Keratinocyte (primary cell): ENCODE measurements at regions not wholly inside any gene's neighbourhood (a gene's known extent, or its start where the extent isn't known, plus 50 kb on each side); places are given as distances from the start of the nearest gene placed in this dataset.

Source experiments
- DNase-seq: peaks from one replicate; pipeline ENCODE4 v3.0.0-alpha.2; 2011; ENCODE audit warnings: low read depth, missing footprints, low spot score
- FAIRE-seq: peaks from 2 replicates; lab custom pipeline; 2011; peaks lifted over from hg19 to GRCh38; lab: Jason Lieb, UNC
- H2AFZ ChIP-seq: 2 replicates; pipeline ENCODE4 v1.6.0; 2012; ENCODE audit warnings: low read length, control low read depth, inconsistent platforms; ENCODE audit not compliant: control insufficient read depth
- H3K27ac ChIP-seq: 2 replicates; pipeline ENCODE4 v1.5.1; 2011; ENCODE audit warnings: low read length; ENCODE audit not compliant: control insufficient read depth, insufficient read depth
- H3K27me3 ChIP-seq: 3 replicates; pipeline ENCODE4 v1.6.0; 2011; ENCODE audit warnings: low read length; ENCODE audit not compliant: control insufficient read depth, insufficient read depth; ENCODE audit errors: extremely low read depth
- H3K36me3 ChIP-seq, 2 experiments: 2 replicates in 1 of 2; 3 replicates in 1 of 2; pipeline ENCODE4 v1.5.1; 2011; ENCODE audit warnings: low read length in 2 of 2, mild to moderate bottlenecking in 1 of 2; ENCODE audit not compliant: control insufficient read depth in 2 of 2, insufficient read depth in 2 of 2; ENCODE audit errors: extremely low read depth in 1 of 2
- H3K4me1 ChIP-seq: 3 replicates; pipeline ENCODE4 v1.5.1; 2011; ENCODE audit warnings: low read length; ENCODE audit not compliant: control insufficient read depth, insufficient read depth; ENCODE audit errors: extremely low read depth
- H3K4me2 ChIP-seq: 3 replicates; pipeline ENCODE4 v1.6.0; 2011; ENCODE audit warnings: low read depth, low read length; ENCODE audit not compliant: control insufficient read depth, insufficient read depth; ENCODE audit errors: extremely low read depth
- H3K4me3 ChIP-seq, 3 experiments: fragments of 200-600 bp in 1 of 3; sonication (generic) in 1 of 3; 2 replicates in 2 of 3; 3 replicates in 1 of 3; pipeline ENCODE4 v1.5.1; 2011 to 2016; ENCODE audit warnings: low read length in 3 of 3, mild to moderate bottlenecking in 3 of 3, control low read depth in 2 of 3, inconsistent platforms in 1 of 3, low read depth in 1 of 3, mixed read lengths in 1 of 3, mixed run types in 1 of 3, moderate library complexity in 1 of 3; ENCODE audit not compliant: control insufficient read depth in 2 of 3, insufficient read depth in 2 of 3; ENCODE audit errors: extremely low read depth in 1 of 3
- H3K79me2 ChIP-seq: 2 replicates; pipeline ENCODE4 v1.6.0; 2012; ENCODE audit warnings: low read length; ENCODE audit not compliant: control insufficient read depth, insufficient read depth
- H3K9ac ChIP-seq: 3 replicates; pipeline ENCODE4 v1.6.0; 2011; ENCODE audit warnings: low read length; ENCODE audit not compliant: control insufficient read depth, insufficient read depth; ENCODE audit errors: extremely low read depth
- H3K9me1 ChIP-seq: 3 replicates; pipeline ENCODE4 v1.6.0; 2011; ENCODE audit warnings: low read length; ENCODE audit not compliant: control insufficient read depth, insufficient read depth; ENCODE audit errors: extremely low read depth
- H3K9me3 ChIP-seq: 2 replicates; pipeline ENCODE4 v1.5.1; 2012; ENCODE audit warnings: low read depth, low read length; ENCODE audit not compliant: control insufficient read depth
- H4K20me1 ChIP-seq: 3 replicates; pipeline ENCODE4 v1.6.0; 2011; ENCODE audit warnings: low read length; ENCODE audit not compliant: control insufficient read depth, insufficient read depth; ENCODE audit errors: extremely low read depth
- CTCF ChIP-seq, 3 experiments: IDR thresholded peaks in 1 of 3; conservative IDR thresholded peaks in 1 of 3; optimal IDR thresholded peaks in 1 of 3; 2 replicates in 2 of 3; 3 replicates in 1 of 3; pipeline versions ENCODE3 to v1.5.1; 2011; ENCODE audit warnings: low read length in 3 of 3, mild to moderate bottlenecking in 3 of 3, moderate library complexity in 2 of 3, control low read depth in 1 of 3, inconsistent platforms in 1 of 3; ENCODE audit not compliant: insufficient read depth in 2 of 3; ENCODE audit errors: extremely low read depth in 1 of 3
- EZH2 ChIP-seq: IDR thresholded peaks from one replicate; pipeline ENCODE4 v1.6.1; 2012; ENCODE audit warnings: inconsistent platforms, mild to moderate bottlenecking, low read length, moderate library complexity
- dilution Hi-C: fragments of 300-500 bp; cut with MboI; formaldehyde crosslinking; loops from one replicate; pipeline ENCODE4 v1.7.0; 2020; ENCODE audit warnings: low sequenced_read_pairs; ENCODE audit not compliant: extremely low pct_ligation_motif_present

DNA sequence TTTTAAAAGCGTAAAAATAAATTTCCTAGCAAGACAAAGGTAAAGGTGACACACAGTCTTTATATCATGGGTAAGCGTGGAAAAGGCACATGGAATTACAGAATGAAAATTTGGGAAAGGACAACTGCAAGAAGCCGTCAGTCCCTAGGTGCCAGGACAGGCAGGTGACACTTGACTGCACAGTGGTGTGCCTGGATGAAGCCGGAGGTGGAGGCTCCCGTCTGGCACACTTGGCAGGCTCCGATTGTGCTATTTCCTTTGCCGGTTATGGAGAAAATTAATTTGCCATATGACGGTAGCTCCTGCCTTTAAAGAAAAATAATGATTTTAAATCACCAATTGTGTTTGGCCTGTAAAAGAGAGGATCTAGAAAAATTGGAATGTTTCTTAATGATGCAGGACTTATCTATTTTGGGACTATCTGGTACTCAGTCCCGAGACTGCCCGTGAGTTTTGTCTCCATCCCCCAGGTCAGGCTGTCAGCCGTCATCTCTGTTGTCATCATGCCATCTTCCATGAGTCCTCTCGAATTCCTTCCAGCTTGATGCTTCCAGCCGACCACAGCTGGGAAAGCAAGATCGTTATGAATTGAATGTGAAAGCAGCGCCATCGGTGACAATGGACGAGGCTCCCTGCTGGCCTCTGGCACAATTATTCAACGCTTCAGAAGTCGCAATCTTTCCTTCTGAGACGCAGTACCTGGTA lies 56.2 kb upstream of the MGMT start:
- Histone ChIP-seq H3K9me1 (no peaks in the 10 kb centered on the region), H3K79me2 (no peaks in the 10 kb centered on the region), H3K4me1 (no peaks in the 10 kb centered on the region), H3K27me3 (no peaks in the 10 kb centered on the region), H3K9me3 (no peaks in the 10 kb centered on the region), H4K20me1 (no peaks in the 10 kb centered on the region), H2AFZ (no peak overlapping the region), H3K4me2 (no peak overlapping the region), H3K4me3 (no peak overlapping the region), H3K27ac (no peak overlapping the region), H3K9ac (no peak overlapping the region), H3K36me3 (no peaks in the 10 kb centered on the region)
- TF ChIP-seq CTCF (optimal IDR thresholded peaks at IDR 0.05 in 1 of 3, IDR thresholded peaks at IDR 0.05 in 1 of 3, conservative IDR thresholded peaks at IDR 0.05 in 1 of 3; ENCODE audit: extremely low read depth in 1 of 3, insufficient read depth in 2 of 3, low read length in 3 of 3) (no peak), EZH2 (no peak)
- FAIRE-seq, result no peak
- dilution Hi-C loops, result no loop called here
- DNase-seq, result no peak

- H3K79me2 ChIP-seq, result no peaks in the 10 kb centered on the region
- no peak for TF ChIP-seq CTCF (optimal IDR thresholded peaks at IDR 0.05 in 1 of 3, IDR thresholded peaks at IDR 0.05 in 1 of 3, conservative IDR thresholded peaks at IDR 0.05 in 1 of 3; ENCODE audit: extremely low read depth in 1 of 3, insufficient read depth in 2 of 3, low read length in 3 of 3)
- TF ChIP-seq EZH2, result no peak
- no peaks in the 10 kb centered on the region for H3K4me1 ChIP-seq
- H3K36me3 ChIP-seq, result no peaks in the 10 kb centered on the region
- no peak overlapping the region for H2AFZ ChIP-seq
- H3K9me3 ChIP-seq, result no peaks in the 10 kb centered on the region
- no peaks in the 10 kb centered on the region for H3K27me3 ChIP-seq
- no peak overlapping the region for H3K27ac ChIP-seq
- H3K9ac ChIP-seq, result no peak overlapping the region
- H3K9me1 ChIP-seq, result no peaks in the 10 kb centered on the region
- no peak overlapping the region for H3K4me2 ChIP-seq
- FAIRE-seq (no peak), DNase-seq (no peak)
- no peaks in the 10 kb centered on the region for H4K20me1 ChIP-seq
- dilution Hi-C loops, result no loop called here
- H3K4me3 ChIP-seq, result no peak overlapping the region
Observed at GRCh38 chr10:129411393-129411705, 55.7 kb upstream of the MGMT start.
